Esophagus squamous epithelium (tissue), 5 donors: ENCODE measurements at regions not wholly inside any gene's neighbourhood (a gene's known extent, or its start where the extent isn't known, plus 50 kb on each side); places are given as distances from the start of the nearest gene placed in this dataset.
"Not testable (repeated sequence)": the region's sequence is repeated elsewhere in the genome, so short reads cannot be mapped to it uniquely, and the experiment has no call there.

Source experiments
- DNase-seq: peaks from one replicate; lab custom pipeline; 2025; lab: John Stamatoyannopoulos, UW
- H3K27ac ChIP-seq, 4 donors: fragments of 200-600 bp; sonication (generic); one replicate each; pipeline ENCODE4 v1.5.1; 2016 to 2019; ENCODE audit warnings: mild to moderate bottlenecking in 1 of 4
- H3K27me3 ChIP-seq, 4 donors: fragments of 200-600 bp; sonication (generic); 1 replicate in 3 of 4; 2 replicates in 1 of 4; pipeline versions ENCODE4 v1.5.1 to v1.6.0; 2017 to 2021; ENCODE audit warnings: antibody characterized with exemption in 1 of 4
- H3K36me3 ChIP-seq, 3 donors: fragments of 200-600 bp; sonication (generic); one replicate each; pipeline ENCODE4 v1.5.1; 2016 to 2019
- H3K4me1 ChIP-seq, 3 donors: fragments of 200-600 bp; sonication (generic); one replicate each; pipeline ENCODE4 v1.5.1; 2017 to 2019
- H3K4me3 ChIP-seq, 4 donors: fragments of 200-600 bp; sonication (generic); 1 replicate in 3 of 4; 2 replicates in 1 of 4; pipeline ENCODE4 v1.5.1; 2016 to 2019; ENCODE audit warnings: mild to moderate bottlenecking in 2 of 4, moderate library complexity in 1 of 4
- H3K9me3 ChIP-seq, 3 donors: fragments of 200-600 bp; sonication (generic); one replicate each; pipeline ENCODE4 v1.5.1; 2016 to 2019
- CTCF ChIP-seq, 6 experiments: fragments of 450-650 bp in 4 of 6; fragments of 200-600 bp in 2 of 6; sonication (generic) in 2 of 6; IDR thresholded peaks; one replicate each; pipeline ENCODE4 v1.5.1; 2016 to 2019; ENCODE audit warnings: antibody characterized with exemption in 6 of 6, mild to moderate bottlenecking in 4 of 6, moderate library complexity in 4 of 6
- POLR2A ChIP-seq, 4 donors: fragments of 450-650 bp; IDR thresholded peaks; one replicate each; pipeline ENCODE4 v1.6.1; 2017; ENCODE audit warnings: antibody characterized with exemption in 4 of 4, mild to moderate bottlenecking in 4 of 4, moderate library complexity in 3 of 4
- WGBS, 2 donors: methylation state at CpG; one replicate each; pipeline ENCODE4 v1.1.5; 2018; 5-methylcytosine and 5-hydroxymethylcytosine counted together
- intact Hi-C: fragments of 100-400 bp; cut with DNase I; formaldehyde crosslinking; loops from one replicate; pipeline ENCODE4 v1.15.0; 2022
- donor health status: DM: yes; HTN: yes; CAD: no.

GRCh38 chr11:10952872-10953271 lies 95.0 kb upstream of the ZBED5 start:
- no peak for TF ChIP-seq POLR2A (IDR thresholded peaks at IDR 0.05)
- TF ChIP-seq CTCF (IDR thresholded peaks at IDR 0.05): no peak
- Histone ChIP-seq H3K4me1 (no peaks in the 10 kb centered on the region), H3K27ac (no peak overlapping the region), H3K9me3 (no peaks in the 10 kb centered on the region), H3K36me3 (no peaks in the 10 kb centered on the region), H3K27me3 (peaks cover 0 to 4% (median 0%) of the 10 kb centered on the region in 4 donors), H3K4me3 (no peak overlapping the region)
- intact Hi-C loops: no loop called here
- no peak for DNase-seq
- 0% methylated on average over 1 of the region's 1 CpG; no CpG with 5 or more reads in 1 of the 2 donors for WGBS, 2 donors

GRCh38 chr11:10947935-10948334 lies 90.1 kb upstream of the ZBED5 start:
- H3K9me3 ChIP-seq, H3K27ac ChIP-seq, intact Hi-C loops, H3K36me3 ChIP-seq, H3K4me3 ChIP-seq, H3K27me3 ChIP-seq, DNase-seq, H3K4me1 ChIP-seq: not testable (repeated sequence)
- WGBS, 2 donors: 75 to 81% methylated on average over 1 of the region's 1 CpG

- intact Hi-C loops: no loop called here
- Histone ChIP-seq H3K4me1 (peaks cover 0 to 7% (median 0%) of the 10 kb centered on the region in 3 donors), H3K27ac (no peak overlapping the region)
Measured at GRCh38 chr11:10946072-10946471, 88.2 kb upstream of the ZBED5 start.

GRCh38 chr11:10945196-10945595 lies 87.3 kb upstream of the ZBED5 start:
- 63 to 69% methylated on average over 2 of the region's 2 CpGs for WGBS, 2 donors
- Histone ChIP-seq H3K36me3 (no peaks in the 10 kb centered on the region), H3K27ac (no peak overlapping the region), H3K9me3 (no peaks in the 10 kb centered on the region), H3K27me3 (no peaks in the 10 kb centered on the region), H3K4me1 (peaks cover 0 to 7% (median 0%) of the 10 kb centered on the region in 3 donors), H3K4me3 (no peak overlapping the region)
- intact Hi-C loops: no loop called here
- DNase-seq: no peak
- no peak for TF ChIP-seq POLR2A (IDR thresholded peaks at IDR 0.05)
- TF ChIP-seq CTCF (IDR thresholded peaks at IDR 0.05): no peak

More at GRCh38 chr11:10946072-10946471, 88.2 kb upstream of the ZBED5 start:
- DNase-seq: no peak
- Histone ChIP-seq H3K27me3 (no peaks in the 10 kb centered on the region), H3K9me3 (no peaks in the 10 kb centered on the region), H3K36me3 (no peaks in the 10 kb centered on the region), H3K4me3 (no peak overlapping the region)
- TF ChIP-seq POLR2A (IDR thresholded peaks at IDR 0.05): no peak
- no peak for TF ChIP-seq CTCF (IDR thresholded peaks at IDR 0.05)
- WGBS, 2 donors: 67 to 86% methylated on average over 1 of the region's 1 CpG

- DNase-seq: no peak
- Histone ChIP-seq H3K36me3 (no peaks in the 10 kb centered on the region), H3K4me1 (peaks cover 0 to 7% (median 0%) of the 10 kb centered on the region in 3 donors), H3K4me3 (no peak overlapping the region), H3K9me3 (no peaks in the 10 kb centered on the region), H3K27me3 (no peaks in the 10 kb centered on the region), H3K27ac (no peak overlapping the region)
- 87 to 95% methylated on average over 2 of the region's 2 CpGs for WGBS, 2 donors
- intact Hi-C loops: no loop called here
- TF ChIP-seq POLR2A (IDR thresholded peaks at IDR 0.05): no peak
- no peak for TF ChIP-seq CTCF (IDR thresholded peaks at IDR 0.05)
Measured at GRCh38 chr11:10943968-10944367, 86.1 kb upstream of the ZBED5 start.

- H3K4me1 ChIP-seq: peaks cover 0 to 7% (median 0%) of the 10 kb centered on the region in 3 donors
- no peak overlapping the region for H3K4me3 ChIP-seq
- TF ChIP-seq CTCF (IDR thresholded peaks at IDR 0.05) (no peak), POLR2A (IDR thresholded peaks at IDR 0.05) (no peak)
- no peaks in the 10 kb centered on the region for H3K36me3 ChIP-seq
- WGBS, 2 donors: 48 to 63% methylated on average over 3 of the region's 3 CpGs
- H3K27me3 ChIP-seq: no peaks in the 10 kb centered on the region
- DNase-seq: no peak
- intact Hi-C loops: no loop called here
- H3K9me3 ChIP-seq: no peaks in the 10 kb centered on the region
- no peak overlapping the region for H3K27ac ChIP-seq
Measured at GRCh38 chr11:10942620-10943019, 84.8 kb upstream of the ZBED5 start.
